HG03575 (cell line): ENCODE measurements at regions not wholly inside any gene's neighbourhood (a gene's known extent, or its start where the extent isn't known, plus 50 kb on each side); places are given as distances from the start of the nearest gene placed in this dataset.
"Not testable (repeated sequence)": the region's sequence is repeated elsewhere in the genome, so short reads cannot be mapped to it uniquely, and the experiment has no call there.

ENCODE experiments used
- ATAC-seq: cut with Tn5 transposase; IDR thresholded peaks from one replicate; pipeline ENCODE4 v1.9.1; 2021; ENCODE audit not compliant: unreplicated experiment, insufficient number of reproducible peaks, low FRiP score; ENCODE audit errors: extremely low read depth

DNA sequence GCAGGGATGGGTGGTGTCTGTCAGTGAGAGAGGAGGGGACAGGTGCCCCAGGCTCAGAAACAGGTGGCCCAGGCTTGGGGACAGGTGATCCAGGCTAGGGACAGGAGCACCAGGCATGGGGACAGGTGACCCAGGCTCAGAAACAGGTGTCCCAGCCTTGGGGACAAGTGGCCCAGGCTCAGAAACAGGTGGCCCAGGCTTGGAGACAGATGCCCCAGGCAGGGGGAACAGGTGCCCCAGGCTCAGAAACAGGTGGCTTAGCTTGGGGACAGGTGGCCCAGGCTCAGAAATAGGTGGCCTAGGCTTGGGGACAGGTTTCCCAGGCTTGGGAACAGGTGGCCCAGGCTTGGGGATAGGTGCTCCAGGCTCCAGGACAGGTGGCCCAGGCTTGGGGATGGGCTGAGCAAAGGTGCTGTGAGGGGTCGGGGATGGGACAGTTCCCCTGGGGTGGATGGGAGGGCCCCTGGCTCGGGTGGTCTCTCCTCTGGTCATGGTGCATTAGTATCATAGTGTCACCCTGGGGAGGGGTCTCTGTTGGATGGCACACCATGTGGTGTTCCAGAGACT lies 87.7 kb upstream of the C1orf174 start:
- ATAC-seq: no peak

DNA sequence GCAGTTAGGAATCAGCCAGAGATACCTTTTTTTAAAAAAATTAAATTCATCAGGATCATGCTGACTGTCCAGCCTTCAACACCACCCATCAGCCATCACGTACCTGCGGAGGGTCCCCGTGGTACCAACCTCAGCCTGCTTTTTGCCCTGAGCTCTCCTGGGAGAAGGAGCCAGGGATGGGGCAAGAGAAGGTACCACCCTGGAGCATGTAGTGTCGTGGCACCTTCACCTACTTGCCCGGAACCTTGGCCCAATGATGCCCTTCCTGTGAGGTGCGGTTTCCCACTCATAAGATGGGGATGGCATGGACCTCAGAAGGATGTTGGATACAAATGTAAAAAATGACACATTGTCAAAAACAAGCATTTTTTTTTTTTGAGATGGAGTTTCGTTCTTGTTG lies 88.4 kb upstream of the C1orf174 start:
- no peak for ATAC-seq

- ATAC-seq: no peak
Observed at GRCh38 chr1:3989465-3989864, 89.4 kb upstream of the C1orf174 start.

DNA sequence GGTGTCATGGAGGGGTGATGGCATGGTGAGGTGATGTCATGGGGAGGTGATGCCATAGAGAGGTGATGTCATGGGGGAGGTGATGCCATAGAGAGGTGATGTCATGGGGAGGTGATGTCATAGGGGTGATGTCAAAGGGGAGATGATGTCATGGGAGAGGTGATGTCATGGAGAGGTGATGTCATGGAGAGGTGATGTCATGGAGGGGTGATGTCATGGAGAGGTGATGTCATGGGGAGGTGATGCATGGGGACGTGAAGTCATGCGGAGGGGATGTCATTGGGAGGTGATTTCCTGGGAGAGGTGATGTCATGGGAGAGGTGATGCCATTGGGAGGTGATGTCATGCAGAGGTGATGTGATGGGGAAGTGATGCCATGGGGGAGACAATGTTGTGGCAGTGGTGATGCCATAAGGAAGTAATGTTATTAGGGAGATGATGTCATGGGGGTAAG lies 92.1 kb upstream of the C1orf174 start:
- ATAC-seq: no peak

- ATAC-seq: no peak
Observed at GRCh38 chr1:3992746-3993145, 92.7 kb upstream of the C1orf174 start.

- no peak for ATAC-seq
Observed at GRCh38 chr1:3993619-3994375, 93.7 kb upstream of the C1orf174 start.

- no peak for ATAC-seq
Observed at GRCh38 chr1:3995141-3995780, 95.2 kb upstream of the C1orf174 start.

DNA sequence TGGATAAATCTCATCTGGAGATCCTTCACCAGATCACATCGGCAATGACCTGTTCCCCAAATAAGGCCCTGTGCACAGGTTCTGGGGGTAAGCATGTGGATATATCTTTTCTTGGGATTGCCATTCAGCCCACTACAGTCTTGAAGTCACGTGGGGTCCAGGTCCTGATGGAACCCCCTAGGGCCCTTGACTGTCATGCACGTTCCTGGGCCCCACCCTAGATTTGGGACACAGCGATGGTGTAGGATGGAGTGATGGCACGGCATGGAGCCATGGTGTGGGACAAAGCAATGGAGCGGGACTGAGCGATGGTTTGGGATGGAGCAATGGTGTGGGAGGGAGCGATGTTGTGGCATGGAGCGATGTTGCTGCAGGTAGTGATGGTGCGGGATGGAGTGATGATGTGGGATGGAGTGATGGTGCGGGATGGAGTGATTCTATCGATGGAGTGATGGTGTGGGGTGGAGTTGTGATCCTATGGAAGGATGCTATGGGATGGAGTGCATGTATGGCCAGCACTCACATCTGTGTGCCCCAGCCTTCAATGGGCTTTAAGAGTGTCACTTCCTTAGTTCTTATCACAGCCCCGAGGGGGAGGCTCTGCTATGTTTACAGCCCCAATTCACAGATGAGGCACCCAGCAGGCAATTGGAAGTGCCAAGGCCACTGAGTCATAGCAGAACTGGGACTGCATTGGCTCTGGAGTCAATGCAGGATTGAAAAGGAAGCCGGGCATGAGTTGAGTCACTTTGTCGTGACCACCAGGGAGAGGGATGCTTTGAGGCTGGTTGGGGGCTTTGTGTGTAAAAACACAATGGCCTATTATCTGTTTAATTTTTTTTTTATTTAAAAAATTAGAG lies 97.0 kb upstream of the C1orf174 start:
- no peak for ATAC-seq

GRCh38 chr1:3998086-3998485 lies 98.0 kb upstream of the C1orf174 start:
- no peak for ATAC-seq

DNA sequence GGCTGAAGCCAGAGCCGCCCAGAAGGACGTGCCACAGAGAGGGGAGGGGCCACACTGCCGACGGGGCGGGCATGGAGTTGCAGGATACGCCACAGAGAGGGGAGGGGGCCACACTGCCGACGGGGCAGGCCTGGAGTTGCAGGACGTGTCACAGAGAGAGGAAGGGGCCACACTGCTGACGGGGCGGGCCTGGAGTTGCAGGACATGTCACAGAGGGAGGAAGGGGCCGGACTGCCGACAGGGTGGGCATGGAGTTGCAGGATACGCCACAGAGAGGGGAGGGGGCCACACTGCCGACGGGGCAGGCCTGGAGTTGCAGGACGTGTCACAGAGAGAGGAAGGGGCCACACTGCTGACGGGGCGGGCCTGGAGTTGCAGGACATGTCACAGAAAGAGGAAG lies 99.4 kb upstream of the C1orf174 start:
- ATAC-seq: not testable (repeated sequence)

DNA sequence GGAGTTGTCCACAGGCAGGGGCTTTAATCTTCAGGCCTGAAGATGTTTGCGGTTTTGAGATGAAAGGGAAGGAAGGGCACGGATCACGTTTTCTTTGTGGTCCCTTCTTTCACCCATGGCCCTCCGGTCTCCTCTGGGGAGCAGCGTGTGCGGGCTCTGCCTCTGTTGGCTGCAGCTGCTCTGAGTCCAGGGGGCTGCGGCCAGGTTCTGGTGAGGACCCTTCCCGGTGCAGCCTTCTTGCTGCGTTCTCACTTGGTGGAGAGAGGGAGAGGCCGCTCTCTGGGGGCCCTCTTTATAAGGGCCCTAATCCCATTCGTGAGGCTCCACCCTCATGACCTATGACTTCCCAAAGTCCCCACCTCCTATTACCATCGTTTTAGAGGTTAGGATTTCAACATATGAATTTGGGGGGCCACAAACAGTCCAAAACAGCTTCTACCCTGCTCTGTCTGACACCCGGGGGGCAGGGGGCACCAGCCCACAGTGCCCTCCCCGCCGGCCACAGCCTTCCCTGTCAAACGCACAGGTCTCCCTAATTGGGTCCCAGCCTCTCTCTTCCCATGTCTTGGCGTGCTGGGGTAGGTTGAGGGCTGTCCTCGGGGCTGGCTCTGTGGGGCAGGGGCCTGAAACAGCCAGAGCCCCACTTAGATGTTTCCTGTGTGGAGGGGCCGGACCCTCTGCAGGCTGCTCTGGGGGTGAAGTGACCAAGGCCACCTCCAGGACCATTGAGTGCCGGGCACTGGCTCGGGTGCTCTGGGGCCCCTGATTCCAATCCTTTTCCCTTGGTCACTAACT lies 100.1 kb upstream of the C1orf174 start:
- ATAC-seq: no peak

DNA sequence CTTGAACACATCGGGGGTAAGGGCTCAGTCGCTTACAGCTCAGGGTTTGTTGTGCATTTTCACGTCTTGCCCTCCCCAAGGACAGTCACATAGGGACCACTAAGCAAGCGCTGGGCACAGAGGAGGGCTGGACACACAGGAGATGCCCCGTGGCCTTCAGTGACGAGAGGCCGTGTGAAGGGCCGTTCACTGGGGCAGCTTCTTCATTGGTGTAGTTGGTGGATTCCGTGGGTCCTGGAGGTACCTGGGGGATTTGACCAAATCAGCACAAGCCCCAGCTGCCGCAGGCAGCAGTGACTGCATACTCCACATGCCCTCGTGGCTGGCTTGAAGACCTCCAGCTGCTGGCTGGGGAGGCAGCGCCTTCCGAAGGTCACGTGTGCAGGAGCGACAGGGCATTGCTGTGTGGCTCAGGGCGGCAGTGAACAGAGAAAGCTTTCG lies 100.8 kb upstream of the C1orf174 start:
- no peak for ATAC-seq

DNA sequence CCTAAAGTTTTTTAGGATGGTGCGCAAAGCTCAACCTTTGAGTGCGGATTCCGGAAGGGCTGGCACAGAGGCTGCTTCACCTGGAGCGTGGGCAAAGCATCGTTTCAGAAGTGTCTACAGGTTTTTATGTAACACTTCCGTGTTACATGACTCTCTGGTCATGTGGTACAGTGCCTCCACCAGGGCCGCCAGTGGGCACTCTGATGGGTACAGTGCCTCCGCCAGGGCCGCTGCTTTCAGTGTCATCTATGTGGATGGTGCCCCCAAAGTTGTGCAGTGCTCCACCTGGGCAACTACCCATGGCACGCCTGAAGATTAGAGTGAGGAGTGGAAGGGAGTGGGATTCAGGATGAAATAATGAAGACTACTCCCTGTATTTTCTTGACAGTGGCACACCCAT lies 101.4 kb upstream of the C1orf174 start:
- ATAC-seq: no peak

GRCh38 chr1:4002061-4002521 lies 102.0 kb upstream of the C1orf174 start:
- no peak for ATAC-seq

DNA sequence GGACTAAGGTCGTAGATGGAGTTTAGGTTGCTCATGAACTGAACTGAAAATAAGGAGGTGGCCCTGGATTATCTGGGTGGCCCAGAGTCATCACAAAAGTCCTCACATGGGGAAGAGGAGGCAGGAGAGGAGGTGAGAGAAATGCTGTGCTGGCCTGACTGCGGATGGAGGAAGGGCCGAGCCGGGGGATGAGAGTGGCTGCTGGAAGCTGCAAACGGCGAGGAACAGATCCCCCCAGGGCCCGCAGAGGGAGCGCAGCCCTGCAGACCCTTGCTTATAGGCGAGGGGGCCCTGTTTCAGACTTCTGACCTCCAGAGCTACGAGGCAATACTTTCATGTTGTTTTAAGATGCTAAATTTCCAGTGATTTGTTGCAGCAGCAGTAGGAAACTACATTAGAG lies 102.7 kb upstream of the C1orf174 start:
- ATAC-seq: no peak

DNA sequence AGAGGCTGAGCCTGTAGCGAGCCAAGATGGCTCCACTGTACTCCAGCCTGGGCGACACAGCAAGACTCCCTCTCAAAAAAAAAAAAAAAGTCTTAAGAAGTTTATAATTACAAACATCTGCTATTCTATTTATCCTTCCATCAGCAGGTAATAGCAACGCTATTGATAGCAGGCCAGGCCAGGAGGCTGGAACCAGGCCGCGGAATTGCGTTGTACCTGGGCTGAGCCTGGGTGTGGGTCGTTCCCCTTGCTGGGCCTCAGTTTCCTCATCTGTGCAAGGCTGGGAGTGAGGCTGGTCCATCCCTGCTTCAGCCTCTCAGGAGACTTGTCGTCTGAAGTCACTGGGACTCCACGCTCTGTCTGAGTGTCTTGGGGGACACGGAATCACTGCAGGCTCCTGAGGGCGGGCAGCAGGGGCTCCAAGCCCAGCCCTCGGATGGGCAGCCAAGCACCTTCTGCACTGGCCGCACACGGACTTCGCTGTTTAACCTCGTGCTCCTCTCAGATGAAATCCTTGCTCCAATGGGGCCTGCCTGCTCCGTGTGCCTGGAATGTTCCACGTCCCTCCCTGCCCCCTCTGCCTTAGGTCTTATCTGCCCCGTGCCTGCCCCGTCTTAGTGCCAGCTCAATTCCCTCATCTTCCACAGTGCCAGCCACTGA lies 103.9 kb upstream of the C1orf174 start:
- ATAC-seq: no peak

- ATAC-seq: no peak
Observed at GRCh38 chr1:4004635-4005430, 104.8 kb upstream of the C1orf174 start.
